ENCODE measurements at regions not wholly inside any gene's neighbourhood (a gene's known extent, or its start where the extent isn't known, plus 50 kb on each side); places are given as distances from the start of the nearest gene placed in this dataset.

DNA sequence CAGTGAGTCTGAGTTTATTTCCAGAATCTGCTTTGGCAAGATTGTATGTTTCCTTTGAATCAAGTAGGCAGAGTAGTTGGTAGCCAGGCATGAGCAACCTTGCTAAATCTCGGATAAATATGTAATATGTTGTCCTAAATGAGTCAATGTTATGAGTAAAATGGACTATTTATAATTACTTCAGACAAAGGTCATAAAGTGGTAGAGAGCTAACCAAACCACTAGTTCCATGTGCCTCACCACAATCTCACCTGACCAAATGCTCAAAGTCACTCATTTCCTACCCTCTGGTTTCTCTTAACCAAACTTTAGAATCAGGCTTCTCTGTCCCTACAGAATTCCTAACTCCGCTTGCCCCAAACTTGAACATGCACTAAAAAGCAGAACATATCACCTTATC lies 261.2 kb upstream of the FSIP2 start:
- H2AK5ac ChIP-seq (ENCODE audit: low read depth, low read length): no peak overlapping the region
- BruUV-seq (replicated peaks): no TSS peak
- no peak overlapping the region for H4K5ac ChIP-seq (ENCODE audit: low read depth, low read length)
- peaks cover 20% of the 10 kb centered on the region for H3K9me3 ChIP-seq (ENCODE audit: control insufficient read depth, insufficient read depth, low read length)
- no peak overlapping the region for H2AK9ac ChIP-seq (replicated peaks; ENCODE audit: low read depth, low read length, poor library complexity)
- H3K79me1 ChIP-seq (ENCODE audit: low read depth in 1 of 2, low read length in 2 of 2): no peaks in the 10 kb centered on the region
- H3K9me1 ChIP-seq (ENCODE audit: insufficient read depth, low read length): no peaks in the 10 kb centered on the region
- H2BK15ac ChIP-seq (ENCODE audit: low read depth, low read length): no peak overlapping the region
- H2BK20ac ChIP-seq (ENCODE audit: low read depth, low read length): no peak overlapping the region
- H3K4me2 ChIP-seq (ENCODE audit: low read depth, low read length): no peak overlapping the region
- CTCF ChIA-PET: no interaction called here
- DNase-seq (no peak), ATAC-seq (ENCODE audit: low read depth) (no peak)
- no peak overlapping the region for H2BK5ac ChIP-seq (ENCODE audit: low read depth, low read length, poor library complexity, severe bottlenecking)
- in situ Hi-C loops (cut with MboI; ENCODE audit: low sequenced_read_pairs) (no loop called here), intact Hi-C loops (cut with micrococcal nuclease) (no loop called here), dilution Hi-C loops (cut with HindIII; ENCODE audit: low sequenced_read_pairs, unreplicated experiment) (no loop called here)
- no peak overlapping the region for H3K4me3 ChIP-seq (ENCODE audit: insufficient read depth, low read depth, low read length)
- no peak overlapping the region for H3K9ac ChIP-seq (ENCODE audit: low read depth, low read length)
- no peaks in the 10 kb centered on the region for H3K27me3 ChIP-seq (ENCODE audit: control insufficient read depth, insufficient read depth, low read length)
- H3K27ac ChIP-seq (ENCODE audit: insufficient read depth, low read length): no peak overlapping the region
- TF ChIP-seq FOS (IDR thresholded peaks at IDR 0.05; ENCODE audit: low read depth, low read length) (no peak), RFX5 (IDR thresholded peaks at IDR 0.05; ENCODE audit: low read depth, low read length) (no peak), CEBPB (IDR thresholded peaks at IDR 0.05; ENCODE audit: low read depth, low read length) (no peak), MAZ (IDR thresholded peaks at IDR 0.05; ENCODE audit: borderline replicate concordance, low read depth, low read length) (no peak), SMC3 (IDR thresholded peaks at IDR 0.05; ENCODE audit: low read depth, low read length) (no peak)
- H3K18ac ChIP-seq (ENCODE audit: low read depth, low read length): no peak overlapping the region
- no peaks in the 10 kb centered on the region for H3K36me3 ChIP-seq (ENCODE audit: control insufficient read depth, insufficient read depth, low read length)
- H4K8ac ChIP-seq (ENCODE audit: low read depth in 2 of 2, low read length in 2 of 2): no peak overlapping the region
- no peak overlapping the region for H2AFZ ChIP-seq (replicated peaks; ENCODE audit: low read length, poor library complexity)
- H2BK120ac ChIP-seq (ENCODE audit: low read depth, low read length): no peak overlapping the region
- no CpG with 5 or more reads among the region's 2 CpGs for WGBS, 2 experiments (ENCODE audit: extremely low coverage in 2 of 2, insufficient read length in 1 of 2)
- H3K4me1 ChIP-seq (ENCODE audit: control insufficient read depth, insufficient read depth, low read length): no peaks in the 10 kb centered on the region
- H3K4ac ChIP-seq (ENCODE audit: low read depth, low read length): no peak overlapping the region
- H4K20me1 ChIP-seq (ENCODE audit: insufficient read depth, low read length): no peaks in the 10 kb centered on the region
- H3K14ac ChIP-seq (replicated peaks; ENCODE audit: low read depth, low read length): no peak overlapping the region
- no peak overlapping the region for H3K23ac ChIP-seq (ENCODE audit: low read depth, low read length)
- H4K91ac ChIP-seq (ENCODE audit: insufficient read depth, low read depth, low read length): no peak overlapping the region
- no peak overlapping the region for H3K56ac ChIP-seq (ENCODE audit: extremely low read depth, insufficient read depth, low read length)
- POLR2A ChIA-PET (ENCODE audit: unreplicated experiment): interaction anchor here (0.6 kb wide), 1 partner anchor 841 kb away, joined by 4 read pairs; no protein-coding TSS in a partner anchor

Data from IMR-90 (cell line).